GM18520 (cell line): ENCODE measurements at regions not wholly inside any gene's neighbourhood (a gene's known extent, or its start where the extent isn't known, plus 50 kb on each side); places are given as distances from the start of the nearest gene placed in this dataset.
"Not testable (repeated sequence)": the region's sequence is repeated elsewhere in the genome, so short reads cannot be mapped to it uniquely, and the experiment has no call there.

Source experiments
- ATAC-seq: cut with Tn5 transposase; IDR thresholded peaks from one replicate; pipeline ENCODE4 v1.9.1; 2021; ENCODE audit not compliant: unreplicated experiment

DNA sequence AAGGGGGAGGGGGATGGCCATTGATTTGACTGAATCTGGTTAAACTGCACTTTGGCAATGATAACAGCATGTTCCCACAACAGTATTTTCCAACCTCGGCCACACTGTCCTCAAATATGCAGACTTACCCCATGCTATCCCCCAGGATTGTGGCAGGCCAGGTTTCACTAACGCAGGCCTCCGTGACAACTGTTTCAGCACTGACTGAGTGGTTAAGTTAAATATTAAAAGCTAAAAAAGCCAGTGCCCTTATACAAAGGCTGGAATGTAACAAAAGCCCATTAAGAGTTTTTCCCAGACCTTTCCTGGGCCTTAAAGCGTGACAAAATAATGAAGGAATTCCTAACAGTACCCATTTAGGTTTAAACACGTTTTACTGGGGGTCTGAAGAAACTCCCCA, 202.9 kb downstream of the USP25 start:
- no peak for ATAC-seq

DNA sequence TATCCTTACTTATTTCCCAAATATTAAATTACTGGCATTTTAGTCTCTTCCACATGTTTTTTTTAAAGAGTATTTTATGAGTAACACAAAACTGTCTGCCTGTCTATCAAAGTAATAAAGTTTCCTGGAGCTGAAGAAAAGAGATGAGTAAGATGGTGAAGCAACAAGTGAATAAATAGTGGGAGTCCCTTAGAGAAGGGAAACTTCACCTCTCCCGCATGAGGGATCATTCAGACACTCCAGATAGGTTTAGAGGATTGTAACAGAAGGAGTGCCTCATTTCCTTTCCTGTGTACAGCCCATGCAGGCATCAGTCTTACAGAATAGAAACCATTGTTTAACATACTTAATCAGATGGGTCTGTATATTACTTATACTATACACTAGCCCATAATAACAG, 205.7 kb downstream of the USP25 start:
- no peak for ATAC-seq

DNA sequence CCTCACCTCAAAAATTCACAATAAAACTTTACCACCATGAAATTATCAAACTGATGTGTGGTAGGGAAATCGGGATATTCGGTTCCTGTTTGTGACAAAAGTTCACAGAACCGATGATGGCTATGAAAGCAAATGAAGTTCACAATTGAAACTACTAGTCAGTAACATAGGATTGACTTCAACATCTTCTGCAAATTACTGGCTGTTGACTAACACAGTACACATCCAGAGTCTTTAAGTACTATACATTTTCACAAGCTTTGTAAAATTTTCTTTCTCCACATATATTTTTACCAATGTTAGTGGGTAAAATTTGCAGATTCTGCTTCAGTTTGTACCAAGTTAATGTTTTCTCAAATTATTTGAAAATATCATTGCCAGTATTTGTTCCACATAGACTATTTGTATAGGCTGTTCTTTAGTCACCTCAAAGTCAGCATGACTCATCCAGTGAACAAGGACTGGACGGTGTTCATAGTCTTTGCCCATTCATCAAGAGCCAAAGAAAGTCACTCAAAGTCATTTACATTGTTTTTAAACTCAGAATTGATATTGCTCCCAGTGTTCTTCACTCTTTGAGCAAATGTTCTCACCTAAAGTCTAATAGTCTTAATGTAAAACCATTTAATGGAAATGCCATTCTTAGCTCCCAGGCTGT, 213.4 kb downstream of the USP25 start:
- no peak for ATAC-seq

DNA sequence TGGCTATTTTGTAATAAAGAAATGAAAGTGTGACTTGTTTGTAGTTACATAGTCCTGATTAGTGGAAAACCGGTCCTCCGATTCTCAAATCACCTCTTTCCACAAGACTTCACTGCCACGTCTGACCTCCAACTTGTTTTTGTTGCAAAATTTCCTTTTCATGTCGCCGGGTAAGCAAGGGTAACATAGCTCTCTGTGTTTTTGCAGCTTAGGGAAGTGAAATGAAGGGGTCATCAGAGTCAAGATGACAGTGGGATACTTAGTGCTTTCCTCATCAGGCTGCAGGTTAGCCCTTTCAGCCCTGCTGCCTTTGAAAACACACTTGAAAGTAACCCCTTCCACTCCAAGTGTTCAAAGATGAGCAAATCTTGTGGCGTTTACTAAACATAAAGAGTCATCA, 217.9 kb downstream of the USP25 start:
- ATAC-seq, result no peak

DNA sequence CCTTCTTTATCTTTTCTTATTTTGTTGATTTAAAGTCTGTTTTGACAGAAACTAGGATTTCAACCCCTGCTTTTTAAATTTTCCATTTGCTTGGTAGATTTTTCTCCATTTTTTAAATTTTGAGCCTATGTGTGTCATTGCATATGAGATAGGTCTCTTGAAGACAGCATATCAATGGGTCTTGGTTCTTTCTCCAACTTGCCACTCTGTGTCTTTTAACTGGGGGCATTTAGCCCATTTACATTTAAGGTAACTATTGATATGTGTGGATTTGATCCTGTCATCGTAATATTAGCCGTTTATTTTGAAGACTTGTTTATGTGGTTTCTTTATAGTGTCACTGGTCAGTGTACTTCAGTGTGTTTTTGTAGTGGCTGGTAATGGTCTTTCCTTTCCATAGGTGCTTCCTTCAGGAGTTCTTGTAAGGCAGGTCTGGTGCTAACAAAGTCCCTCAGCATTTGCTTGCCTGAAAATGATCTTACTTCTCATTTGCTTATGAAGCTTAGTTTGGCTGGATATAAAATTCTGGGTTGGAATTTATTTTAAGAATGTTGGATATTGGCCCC, 223.9 kb downstream of the USP25 start:
- no peak for ATAC-seq

GRCh38 chr21:15964236-15964855, 234.6 kb downstream of the USP25 start:
- ATAC-seq, result no peak

DNA sequence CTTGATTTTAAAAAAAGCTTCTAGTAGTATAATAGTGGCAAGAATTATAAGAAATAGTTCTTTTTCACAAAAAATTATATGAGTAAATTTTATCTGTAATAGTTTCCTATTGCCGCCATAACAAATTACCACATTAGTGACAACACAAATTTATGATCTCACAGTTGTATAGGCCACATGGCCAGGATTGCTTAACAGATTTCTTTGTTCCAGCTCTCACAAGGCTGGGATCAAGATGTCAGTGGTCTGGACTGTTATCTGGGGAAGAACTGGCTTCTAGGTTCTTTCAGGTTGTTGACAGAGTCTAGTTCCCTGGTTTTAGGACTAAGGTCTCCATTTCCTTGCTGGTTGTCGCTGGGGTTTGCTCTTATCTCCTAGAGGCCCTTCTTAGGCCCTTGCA, 236.4 kb downstream of the USP25 start:
- ATAC-seq, result no peak

DNA sequence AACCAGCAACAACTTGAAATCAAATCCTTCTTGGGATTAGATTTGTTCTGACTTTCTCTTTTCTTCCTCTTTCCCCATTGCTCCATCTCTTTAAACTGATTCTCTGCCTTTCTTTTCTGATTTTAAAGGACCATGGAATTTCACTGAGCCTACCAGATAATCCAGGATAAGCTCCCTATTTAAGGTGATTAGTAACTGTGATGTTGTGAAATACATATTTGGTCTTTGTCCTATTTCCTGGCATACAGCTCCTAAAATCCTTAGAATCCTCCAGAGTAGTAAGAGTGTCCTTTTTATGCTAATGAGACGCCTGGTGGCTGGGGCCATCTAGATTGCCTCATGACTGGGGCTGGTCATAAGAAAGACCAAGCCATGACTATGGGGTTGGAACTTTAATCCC, 236.9 kb downstream of the USP25 start:
- ATAC-seq, result no peak

DNA sequence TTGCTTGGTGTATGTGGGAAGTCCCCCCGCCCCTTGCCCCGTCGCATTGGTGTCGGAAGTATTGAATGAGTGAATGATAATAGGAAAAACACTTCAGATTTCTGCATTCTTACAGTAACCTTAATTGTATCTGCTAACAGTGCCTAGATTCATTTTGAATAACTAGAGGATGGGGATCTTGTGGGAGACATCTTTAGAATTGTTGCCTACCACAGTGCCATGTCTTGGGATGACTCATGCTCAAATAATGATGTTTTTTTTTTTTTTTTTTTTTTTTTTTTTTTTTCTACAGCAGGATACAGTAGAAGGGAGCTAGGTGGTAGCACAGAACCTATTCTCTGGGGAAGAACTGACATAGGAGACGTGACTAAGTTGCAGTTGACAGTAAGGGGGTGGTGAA, 237.9 kb downstream of the USP25 start:
- ATAC-seq, result no peak

DNA sequence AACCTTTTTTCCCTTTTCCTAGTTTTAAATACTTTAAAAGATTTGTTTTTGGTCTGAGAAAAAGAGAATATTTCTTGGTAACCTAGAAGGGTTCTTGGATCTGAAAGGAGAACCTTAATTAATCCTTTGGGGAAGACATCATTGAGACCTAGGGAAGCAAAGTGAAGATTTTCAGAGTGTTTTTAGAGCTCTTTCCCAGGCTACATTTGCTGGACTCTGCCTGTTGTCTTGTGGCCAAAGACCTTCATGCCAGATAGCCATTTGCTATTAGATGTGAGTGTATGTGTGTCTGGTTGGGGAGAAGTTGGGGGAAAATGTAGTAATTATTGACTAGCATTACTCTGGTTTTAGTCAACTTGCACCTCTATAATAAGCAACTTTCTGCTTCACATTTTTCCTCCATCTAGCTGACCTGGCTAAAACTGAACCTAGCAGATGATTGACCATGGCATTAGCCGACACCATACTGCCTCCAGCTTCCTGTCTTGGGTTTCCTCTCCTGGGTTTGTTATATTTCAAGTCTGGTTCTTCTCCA, 239.1 kb downstream of the USP25 start:
- ATAC-seq, result no peak

GRCh38 chr21:15976807-15977206, 247.0 kb downstream of the USP25 start:
- no peak for ATAC-seq

- ATAC-seq, result no peak
Measured at GRCh38 chr21:15978215-15978738, 248.5 kb downstream of the USP25 start.

DNA sequence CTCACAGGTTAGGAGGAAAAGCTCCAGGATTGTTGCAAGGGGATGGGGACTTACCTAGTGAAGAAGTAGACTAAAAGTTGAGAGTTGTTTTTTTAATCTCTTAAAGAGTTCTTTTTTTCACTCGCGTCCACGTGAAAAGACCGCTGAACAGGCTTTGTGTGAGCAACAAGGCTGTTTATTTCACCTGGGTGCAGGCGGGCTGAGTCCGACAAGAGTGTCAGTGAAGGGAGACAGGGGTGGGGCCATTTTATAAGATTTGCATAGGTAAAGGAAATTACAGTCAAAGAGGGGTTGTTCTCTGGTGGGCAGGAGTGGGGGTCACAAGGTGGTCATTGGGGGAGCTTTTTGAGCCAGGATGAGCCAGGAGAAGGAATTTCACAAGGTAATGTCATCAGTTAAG, 249.7 kb downstream of the USP25 start:
- not testable (repeated sequence) for ATAC-seq

- no peak for ATAC-seq
Measured at GRCh38 chr21:15986277-15986676, 256.5 kb downstream of the USP25 start.

DNA sequence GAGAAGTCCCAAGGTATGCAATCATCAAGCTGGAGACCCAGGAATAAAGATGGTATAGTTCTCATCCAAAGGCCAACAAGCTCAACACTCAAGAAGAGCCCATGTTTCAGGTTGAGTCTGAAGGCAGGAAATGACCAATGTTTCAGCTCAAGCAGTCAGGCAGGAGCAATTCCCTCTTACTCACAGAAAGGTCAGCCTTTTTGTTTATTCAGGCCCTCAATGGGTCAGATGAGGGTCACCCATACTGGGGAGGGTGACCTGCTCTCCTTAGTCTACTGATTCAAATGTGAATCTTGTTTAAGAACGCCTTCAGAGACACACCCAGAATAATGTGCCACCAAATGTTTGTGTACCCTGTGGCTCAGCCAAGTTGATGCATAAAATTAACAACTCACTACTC, 262.4 kb downstream of the USP25 start:
- ATAC-seq, result no peak

DNA sequence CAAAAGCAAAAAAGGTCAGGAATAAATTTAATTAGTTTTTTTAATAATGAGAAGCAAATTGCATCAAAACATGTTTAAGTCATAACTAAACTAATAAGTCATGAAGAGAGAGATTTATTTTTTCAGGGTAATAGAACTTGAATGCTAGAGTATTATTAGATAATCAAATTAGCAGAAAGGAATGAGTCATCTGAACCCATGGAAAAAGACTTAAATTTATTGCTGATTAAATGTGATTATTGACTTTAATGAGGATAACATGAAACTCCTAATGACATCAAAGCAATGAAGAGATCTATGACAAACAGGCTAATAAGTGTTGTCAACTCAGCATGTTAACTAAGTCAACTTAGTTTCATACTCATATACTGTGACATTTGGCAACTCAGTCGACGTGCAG, 264.2 kb downstream of the USP25 start:
- no peak for ATAC-seq

DNA sequence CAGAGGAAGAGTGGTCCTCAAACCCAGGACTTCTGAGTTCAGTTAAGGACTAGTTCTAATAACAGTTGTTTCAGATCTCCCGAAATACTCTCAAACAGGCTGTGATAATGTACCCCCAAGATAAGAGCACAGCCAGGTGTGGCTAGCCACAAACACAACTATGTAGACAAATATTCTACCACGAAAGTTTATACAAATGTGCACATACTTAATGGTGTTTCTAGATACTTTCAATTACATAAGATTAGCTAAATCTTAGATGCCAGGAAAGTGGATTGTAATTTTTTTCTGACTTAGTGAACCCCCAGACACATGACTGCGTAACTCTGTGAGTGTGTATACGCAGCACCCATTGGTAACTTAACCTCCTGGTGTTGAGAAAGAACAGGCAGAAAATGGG, 270.0 kb downstream of the USP25 start:
- no peak for ATAC-seq

DNA sequence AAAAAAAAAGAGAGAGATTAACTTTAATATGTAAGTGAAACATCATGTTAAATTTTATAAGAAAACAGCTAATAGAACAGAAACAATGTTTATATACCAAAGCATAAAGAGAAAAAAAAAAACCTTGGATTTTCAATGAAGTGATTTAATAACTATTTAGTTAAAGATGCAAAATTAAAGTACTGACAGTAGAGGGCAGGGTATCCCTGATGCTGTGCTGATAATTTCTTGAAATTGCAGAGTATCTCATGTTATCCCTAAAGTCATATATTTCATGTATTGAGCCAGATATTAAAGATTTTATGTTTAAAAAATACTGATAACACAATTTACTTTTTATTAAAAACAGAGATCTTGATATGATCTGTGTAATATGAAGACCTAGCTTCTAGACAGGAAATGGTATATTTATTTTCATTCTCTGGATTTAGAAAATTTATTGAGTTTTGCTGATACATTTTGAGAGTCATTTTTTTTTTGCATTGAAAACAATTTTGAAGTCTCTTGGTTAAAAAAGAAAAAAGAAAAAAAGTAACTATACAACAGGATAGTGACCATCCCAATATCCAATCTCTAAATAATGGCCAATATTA, 273.2 kb downstream of the USP25 start:
- ATAC-seq, result no peak

- no peak for ATAC-seq
Measured at GRCh38 chr21:16004086-16004485, 274.3 kb downstream of the USP25 start.

GRCh38 chr21:16004523-16004922, 274.7 kb downstream of the USP25 start:
- no peak for ATAC-seq

DNA sequence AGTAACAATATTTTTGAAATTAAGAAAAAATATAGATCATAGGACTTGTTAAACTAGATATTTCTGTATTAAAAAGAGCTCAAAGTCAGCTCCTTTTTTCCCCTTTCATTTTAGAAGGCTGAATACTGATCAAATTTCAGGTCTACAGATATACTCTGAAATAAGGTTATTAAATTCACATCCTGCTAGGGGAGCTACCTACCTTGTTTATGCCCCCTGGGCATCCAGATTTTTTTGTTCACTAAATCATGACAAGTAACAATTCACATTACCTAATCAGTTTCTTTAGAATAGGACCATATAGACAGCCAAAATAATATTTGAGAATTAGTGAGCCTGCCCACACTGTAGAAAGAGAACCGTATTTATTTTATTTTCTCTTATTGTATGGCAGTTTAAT, 276.2 kb downstream of the USP25 start:
- ATAC-seq, result no peak

DNA sequence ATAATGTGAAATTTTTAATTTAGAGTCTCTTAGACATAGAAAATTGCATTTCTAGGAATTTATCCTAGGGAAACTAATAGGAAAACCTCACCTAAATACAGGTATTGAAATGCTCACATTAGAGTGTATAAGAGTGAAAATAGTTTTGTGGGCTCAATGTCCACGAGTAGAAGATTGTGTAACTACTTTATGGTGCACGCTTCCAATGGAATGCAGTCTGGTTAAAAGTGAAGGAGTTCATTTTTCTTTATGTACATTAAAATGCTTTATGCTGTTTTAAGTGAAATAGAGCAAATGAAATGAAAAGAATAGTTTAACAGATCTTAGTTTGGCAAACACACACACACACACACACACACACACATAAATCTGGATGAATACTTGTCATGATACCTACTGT, 278.2 kb downstream of the USP25 start:
- ATAC-seq, result no peak
